Neural progenitor cell (in vitro differentiated cells): ENCODE measurements at regions not wholly inside any gene's neighbourhood (a gene's known extent, or its start where the extent isn't known, plus 50 kb on each side); places are given as distances from the start of the nearest gene placed in this dataset.

ENCODE experiments used
- DNase-seq: peaks from one replicate; pipeline ENCODE4 v3.0.0-alpha.2; 2016; ENCODE audit warnings: low spot score
- H2AFZ ChIP-seq: fragments of 200-600 bp; sonication (generic); replicated peaks from 2 replicates; pipeline ENCODE4 v1.6.1; 2016; ENCODE audit warnings: antibody characterized with exemption
- H3F3A ChIP-seq: fragments of 200-600 bp; sonication (generic); 2 replicates; pipeline ENCODE4 v1.6.1; 2016; ENCODE audit warnings: antibody characterized with exemption, low read depth
- H3K27ac ChIP-seq: fragments of 200-600 bp; sonication (generic); 2 replicates; pipeline ENCODE4 v1.5.1; 2016; ENCODE audit warnings: mild to moderate bottlenecking
- H3K27me3 ChIP-seq: fragments of 200-600 bp; sonication (generic); 2 replicates; pipeline ENCODE4 v1.6.1; 2016; ENCODE audit warnings: mild to moderate bottlenecking, moderate library complexity
- H3K36me3 ChIP-seq: fragments of 200-600 bp; sonication (generic); 2 replicates; pipeline ENCODE4 v1.5.1; 2016
- H3K4me1 ChIP-seq: fragments of 200-600 bp; sonication (generic); 2 replicates; pipeline ENCODE4 v1.6.1; 2016; ENCODE audit warnings: mixed run types
- H3K4me2 ChIP-seq: fragments of 200-600 bp; sonication (generic); 2 replicates; pipeline ENCODE4 v1.6.1; 2016
- H3K4me3 ChIP-seq: fragments of 200-600 bp; sonication (generic); 2 replicates; pipeline ENCODE4 v1.5.1; 2016
- H3K79me2 ChIP-seq: fragments of 200-600 bp; sonication (generic); 2 replicates; pipeline ENCODE4 v1.6.1; 2016; ENCODE audit warnings: low read depth
- H3K9ac ChIP-seq: fragments of 200-600 bp; sonication (generic); 2 replicates; pipeline ENCODE4 v1.6.1; 2016
- H3K9me3 ChIP-seq: fragments of 200-600 bp; sonication (generic); 2 replicates; pipeline ENCODE4 v1.5.1; 2016; ENCODE audit warnings: low read depth
- H4K20me1 ChIP-seq: fragments of 200-600 bp; sonication (generic); 2 replicates; pipeline ENCODE4 v1.6.1; 2016; ENCODE audit warnings: low read depth
- H3K27ac Mint-ChIP-seq: 3 replicates; pipeline ENCODE4 v1.8.0; 2021; ENCODE audit warnings: mixed read lengths
- H3K27me3 Mint-ChIP-seq: 2 replicates; pipeline ENCODE4 v1.8.0; 2022; ENCODE audit warnings: low read depth, mild to moderate bottlenecking, inconsistent platforms, moderate library complexity, mixed read lengths; ENCODE audit not compliant: insufficient read depth
- H3K36me3 Mint-ChIP-seq: 3 replicates; pipeline ENCODE4 v1.8.0; 2021; ENCODE audit warnings: mixed read lengths
- H3K4me1 Mint-ChIP-seq: 3 replicates; pipeline ENCODE4 v1.8.0; 2021; ENCODE audit warnings: mixed read lengths
- H3K4me3 Mint-ChIP-seq: 3 replicates; pipeline ENCODE4 v1.8.0; 2021; ENCODE audit warnings: mild to moderate bottlenecking, moderate library complexity, mixed read lengths
- H3K9me3 Mint-ChIP-seq: 3 replicates; pipeline ENCODE4 v1.8.0; 2020; ENCODE audit warnings: mixed read lengths
- EZH2 ChIP-seq: fragments of 200-600 bp; sonication (generic); IDR thresholded peaks from 2 replicates; pipeline ENCODE4 v1.6.1; 2017; ENCODE audit warnings: antibody characterized with exemption, mild to moderate bottlenecking, moderate library complexity
- EZH2phosphoT487 ChIP-seq: fragments of 200-600 bp; sonication (generic); IDR thresholded peaks from 2 replicates; pipeline ENCODE4 v1.6.1; 2017; ENCODE audit warnings: antibody characterized with exemption
- TF ChIP-seq, protein P1 (sequence below): fragments of 200-600 bp; sonication (generic); IDR thresholded peaks from 2 replicates; pipeline ENCODE4 v1.5.1; 2017; ENCODE audit warnings: antibody characterized with exemption, mild to moderate bottlenecking

DNA sequence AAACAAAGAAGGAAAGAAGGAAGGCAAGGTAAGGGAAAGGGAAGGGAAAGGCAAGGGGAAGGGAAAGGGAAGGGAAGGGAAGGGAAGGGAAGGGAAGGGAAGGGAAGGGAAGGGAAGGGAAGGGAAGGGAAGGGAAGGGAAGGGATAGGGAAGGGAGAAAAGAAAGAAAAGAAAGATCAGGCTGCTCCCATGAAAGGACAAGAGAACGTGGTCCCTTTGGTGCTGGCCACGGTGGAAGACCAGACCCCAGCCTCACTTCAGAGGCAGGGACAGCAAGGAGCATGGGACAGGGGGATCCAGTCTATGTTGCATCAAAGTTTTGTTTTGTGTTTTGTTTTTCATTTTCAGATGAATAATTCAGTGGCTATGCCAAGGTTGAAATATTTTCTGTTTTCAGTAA lies 111.4 kb upstream of the IGF1R start:
- no peaks in the 10 kb centered on the region for H4K20me1 ChIP-seq
- no peaks in the 10 kb centered on the region for H3K9me3 ChIP-seq
- DNase-seq, result no peak
- Mint-ChIP-seq H3K27ac (no peak overlapping the region), H3K27me3 (no peaks in the 10 kb centered on the region), H3K4me3 (no peak overlapping the region), H3K9me3 (no peaks in the 10 kb centered on the region), H3K36me3 (no peaks in the 10 kb centered on the region), H3K4me1 (peaks cover 5% of the 10 kb centered on the region)
- H3K4me2 ChIP-seq, result no peak overlapping the region
- no peaks in the 10 kb centered on the region for H3K36me3 ChIP-seq
- H3K79me2 ChIP-seq, result no peaks in the 10 kb centered on the region
- H3K27me3 ChIP-seq, result no peaks in the 10 kb centered on the region
- no peaks in the 10 kb centered on the region for H3K4me1 ChIP-seq
- no peaks in the 10 kb centered on the region for H3F3A ChIP-seq
- TF ChIP-seq EZH2phosphoT487 (no peak), EZH2 (no peak)
- TF ChIP-seq, protein P1, sequence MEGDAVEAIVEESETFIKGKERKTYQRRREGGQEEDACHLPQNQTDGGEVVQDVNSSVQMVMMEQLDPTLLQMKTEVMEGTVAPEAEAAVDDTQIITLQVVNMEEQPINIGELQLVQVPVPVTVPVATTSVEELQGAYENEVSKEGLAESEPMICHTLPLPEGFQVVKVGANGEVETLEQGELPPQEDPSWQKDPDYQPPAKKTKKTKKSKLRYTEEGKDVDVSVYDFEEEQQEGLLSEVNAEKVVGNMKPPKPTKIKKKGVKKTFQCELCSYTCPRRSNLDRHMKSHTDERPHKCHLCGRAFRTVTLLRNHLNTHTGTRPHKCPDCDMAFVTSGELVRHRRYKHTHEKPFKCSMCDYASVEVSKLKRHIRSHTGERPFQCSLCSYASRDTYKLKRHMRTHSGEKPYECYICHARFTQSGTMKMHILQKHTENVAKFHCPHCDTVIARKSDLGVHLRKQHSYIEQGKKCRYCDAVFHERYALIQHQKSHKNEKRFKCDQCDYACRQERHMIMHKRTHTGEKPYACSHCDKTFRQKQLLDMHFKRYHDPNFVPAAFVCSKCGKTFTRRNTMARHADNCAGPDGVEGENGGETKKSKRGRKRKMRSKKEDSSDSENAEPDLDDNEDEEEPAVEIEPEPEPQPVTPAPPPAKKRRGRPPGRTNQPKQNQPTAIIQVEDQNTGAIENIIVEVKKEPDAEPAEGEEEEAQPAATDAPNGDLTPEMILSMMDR, result no peak
- H3K4me3 ChIP-seq, result no peak overlapping the region
- H2AFZ ChIP-seq, result no peak overlapping the region
- H3K27ac ChIP-seq, result no peak overlapping the region
- H3K9ac ChIP-seq, result no peak overlapping the region

DNA sequence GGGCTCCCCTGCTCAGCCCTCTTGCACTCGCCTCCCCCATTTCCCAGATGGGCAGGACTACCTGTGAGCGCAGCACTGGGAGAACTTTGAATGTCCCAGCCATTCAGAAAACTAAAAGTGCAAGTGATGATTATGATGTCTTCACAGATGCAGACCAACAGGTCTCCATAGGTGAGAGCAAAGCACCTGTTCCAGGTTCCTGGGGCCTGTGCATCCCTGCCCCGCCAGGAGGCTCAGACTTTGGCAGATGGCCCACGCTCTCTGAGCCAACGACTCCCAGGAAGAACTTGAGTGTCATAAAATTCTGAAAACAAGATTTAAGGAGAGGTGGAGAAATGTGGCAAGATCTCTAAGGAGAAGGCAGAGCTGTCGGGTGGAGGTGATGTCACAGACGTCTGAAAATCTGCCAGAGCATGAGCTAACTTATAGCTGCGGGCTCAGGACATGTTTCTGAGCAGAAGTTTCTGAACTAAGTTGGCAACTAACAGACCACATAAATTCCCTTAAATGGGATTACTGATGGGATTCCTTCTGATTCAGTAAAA lies 110.8 kb upstream of the IGF1R start:
- Mint-ChIP-seq H3K27me3 (no peaks in the 10 kb centered on the region), H3K27ac (no peak overlapping the region)

DNA sequence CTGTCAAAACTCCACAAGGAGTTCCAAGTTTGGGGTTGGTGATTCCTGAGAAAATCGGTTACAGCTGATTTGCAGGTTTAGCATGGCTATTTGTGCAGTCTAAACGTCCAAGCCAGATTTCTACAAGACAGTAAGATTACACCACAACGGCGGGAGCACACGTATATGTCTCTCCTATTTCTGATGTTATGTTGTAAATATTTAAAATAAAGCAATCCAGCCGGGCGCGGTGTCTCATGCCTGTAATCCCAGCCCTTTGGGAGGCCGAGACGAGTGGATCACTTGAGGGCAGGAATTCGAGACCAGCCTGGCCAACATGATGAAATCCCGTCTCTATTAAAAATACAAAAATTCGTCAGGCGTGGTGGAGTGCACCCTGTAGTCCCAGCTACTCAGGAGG lies 106.8 kb upstream of the IGF1R start:
- no peak overlapping the region for H3K4me3 ChIP-seq
- Mint-ChIP-seq H3K27me3 (peaks cover 3% of the 10 kb centered on the region), H3K4me3 (no peak overlapping the region), H3K27ac (no peak overlapping the region), H3K4me1 (peaks cover 2% of the 10 kb centered on the region), H3K9me3 (no peaks in the 10 kb centered on the region), H3K36me3 (no peaks in the 10 kb centered on the region)
- H3K9me3 ChIP-seq, result no peaks in the 10 kb centered on the region
- no peak overlapping the region for H2AFZ ChIP-seq
- no peaks in the 10 kb centered on the region for H3F3A ChIP-seq
- no peak overlapping the region for H3K4me2 ChIP-seq
- no peaks in the 10 kb centered on the region for H4K20me1 ChIP-seq
- peaks cover 9% of the 10 kb centered on the region for H3K27me3 ChIP-seq
- DNase-seq, result no peak
- no peak overlapping the region for H3K9ac ChIP-seq
- H3K79me2 ChIP-seq, result no peaks in the 10 kb centered on the region
- H3K36me3 ChIP-seq, result no peaks in the 10 kb centered on the region
- H3K27ac ChIP-seq, result no peak overlapping the region
- no peak for TF ChIP-seq EZH2
- TF ChIP-seq, protein P1, result no peak
- TF ChIP-seq EZH2phosphoT487, result no peak
- H3K4me1 ChIP-seq, result no peaks in the 10 kb centered on the region

More for the DNA sequence above, 110.8 kb upstream of the IGF1R start:
- Histone ChIP-seq H3K27me3 (no peaks in the 10 kb centered on the region), H3K79me2 (no peaks in the 10 kb centered on the region), H2AFZ (no peak overlapping the region), H3K27ac (no peak overlapping the region), H3K36me3 (no peaks in the 10 kb centered on the region), H3K4me2 (no peak overlapping the region), H3K4me1 (no peaks in the 10 kb centered on the region), H3K4me3 (no peak overlapping the region), H3K9me3 (no peaks in the 10 kb centered on the region), H4K20me1 (no peaks in the 10 kb centered on the region), H3F3A (no peaks in the 10 kb centered on the region), H3K9ac (no peak overlapping the region)
- TF ChIP-seq EZH2phosphoT487 (no peak), EZH2 (no peak)
- TF ChIP-seq, protein P1, result no peak
- Mint-ChIP-seq H3K9me3 (no peaks in the 10 kb centered on the region), H3K4me3 (no peak overlapping the region), H3K36me3 (no peaks in the 10 kb centered on the region), H3K4me1 (peaks cover 5% of the 10 kb centered on the region)
- no peak for DNase-seq
